K562 (cell line): ENCODE measurements at regions not wholly inside any gene's neighbourhood (a gene's known extent, or its start where the extent isn't known, plus 50 kb on each side); places are given as distances from the start of the nearest gene placed in this dataset.

Experiments used
- BACH1 ChIP-seq: fragments of 200-800 bp; sonication (Bioruptor generic); IDR thresholded peaks from 2 replicates; pipeline ENCODE4 v1.6.1; 2016; ENCODE audit warnings: missing genetic modification characterization, missing compliant biosample characterization
- CAMTA2 ChIP-seq: fragments of 250-450 bp; sonication (Bioruptor Pico); conservative IDR thresholded peaks from 2 replicates; pipeline ENCODE4 v1.5.1; 2022
- MXI1 ChIP-seq: IDR thresholded peaks from 2 replicates; pipeline ENCODE4 v1.6.1; 2011; ENCODE audit warnings: low read depth, mild to moderate bottlenecking, improper control_type of control experiment, low read length
- TF ChIP-seq, protein P1 (sequence below): sonication (generic); formaldehyde crosslinking; IDR thresholded peaks from 2 replicates; pipeline ENCODE4 v1.8.0; 2022; ENCODE audit warnings: mild to moderate bottlenecking, missing genetic modification reagents
- TF ChIP-seq, protein P2 (sequence below): sonication (generic); formaldehyde crosslinking; IDR thresholded peaks from 2 replicates; pipeline ENCODE4 v1.8.1; 2023; ENCODE audit warnings: mild to moderate bottlenecking, missing genetic modification reagents
- TF ChIP-seq, protein P3 (sequence below): sonication (generic); formaldehyde crosslinking; IDR thresholded peaks from 2 replicates; pipeline ENCODE4 v1.8.1; 2023; ENCODE audit warnings: mild to moderate bottlenecking, missing genetic modification reagents
- TF ChIP-seq, protein P4 (sequence below), 2 experiments: fragments of 450-650 bp; IDR thresholded peaks; 2 replicates each; pipeline ENCODE4 v1.6.1; 2016; ENCODE audit warnings: mild to moderate bottlenecking in 2 of 2, borderline replicate concordance in 1 of 2, low read depth in 1 of 2, moderate library complexity in 1 of 2
- TF ChIP-seq, protein P5 (sequence below): conservative IDR thresholded peaks from 2 replicates; pipeline ENCODE4 v1.6.1; 2011; ENCODE audit warnings: low read depth, mild to moderate bottlenecking, low read length; ENCODE audit not compliant: control insufficient read depth
- TF ChIP-seq, protein P6 (sequence below): fragments of 450-650 bp; IDR thresholded peaks from 2 replicates; pipeline ENCODE4 v1.6.1; 2016; ENCODE audit warnings: antibody characterized with exemption

DNA sequence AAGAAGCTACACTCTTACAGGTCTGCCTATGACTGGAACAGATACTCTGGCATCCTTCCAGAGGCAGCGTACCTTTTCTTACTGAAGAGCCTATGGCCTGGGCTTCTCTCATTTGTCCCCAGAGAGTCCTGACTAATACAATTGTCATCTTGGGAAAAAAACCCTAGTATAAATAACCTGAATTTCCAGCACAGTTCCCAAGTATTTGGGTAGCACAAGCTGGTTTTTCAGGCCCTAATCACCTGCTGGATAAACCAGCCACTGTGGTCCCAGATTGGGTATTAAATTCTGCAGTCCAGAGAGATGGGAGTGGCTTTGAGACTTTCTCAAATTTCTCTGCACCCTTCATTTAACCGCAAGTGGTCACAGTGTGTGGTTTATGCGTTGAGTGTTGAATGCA, 186.8 kb upstream of the NEBL start:
- TF ChIP-seq, protein P1, sequence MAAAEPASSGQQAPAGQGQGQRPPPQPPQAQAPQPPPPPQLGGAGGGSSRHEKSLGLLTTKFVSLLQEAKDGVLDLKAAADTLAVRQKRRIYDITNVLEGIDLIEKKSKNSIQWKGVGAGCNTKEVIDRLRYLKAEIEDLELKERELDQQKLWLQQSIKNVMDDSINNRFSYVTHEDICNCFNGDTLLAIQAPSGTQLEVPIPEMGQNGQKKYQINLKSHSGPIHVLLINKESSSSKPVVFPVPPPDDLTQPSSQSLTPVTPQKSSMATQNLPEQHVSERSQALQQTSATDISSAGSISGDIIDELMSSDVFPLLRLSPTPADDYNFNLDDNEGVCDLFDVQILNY = no peak
- TF ChIP-seq, protein P2, sequence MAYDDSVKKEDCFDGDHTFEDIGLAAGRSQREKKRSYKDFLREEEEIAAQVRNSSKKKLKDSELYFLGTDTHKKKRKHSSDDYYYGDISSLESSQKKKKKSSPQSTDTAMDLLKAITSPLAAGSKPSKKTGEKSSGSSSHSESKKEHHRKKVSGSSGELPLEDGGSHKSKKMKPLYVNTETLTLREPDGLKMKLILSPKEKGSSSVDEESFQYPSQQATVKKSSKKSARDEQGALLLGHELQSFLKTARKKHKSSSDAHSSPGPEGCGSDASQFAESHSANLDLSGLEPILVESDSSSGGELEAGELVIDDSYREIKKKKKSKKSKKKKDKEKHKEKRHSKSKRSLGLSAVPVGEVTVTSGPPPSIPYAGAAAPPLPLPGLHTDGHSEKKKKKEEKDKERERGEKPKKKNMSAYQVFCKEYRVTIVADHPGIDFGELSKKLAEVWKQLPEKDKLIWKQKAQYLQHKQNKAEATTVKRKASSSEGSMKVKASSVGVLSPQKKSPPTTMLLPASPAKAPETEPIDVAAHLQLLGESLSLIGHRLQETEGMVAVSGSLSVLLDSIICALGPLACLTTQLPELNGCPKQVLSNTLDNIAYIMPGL (CRISPR knock-in tag) = no peak
- TF ChIP-seq, protein P3, sequence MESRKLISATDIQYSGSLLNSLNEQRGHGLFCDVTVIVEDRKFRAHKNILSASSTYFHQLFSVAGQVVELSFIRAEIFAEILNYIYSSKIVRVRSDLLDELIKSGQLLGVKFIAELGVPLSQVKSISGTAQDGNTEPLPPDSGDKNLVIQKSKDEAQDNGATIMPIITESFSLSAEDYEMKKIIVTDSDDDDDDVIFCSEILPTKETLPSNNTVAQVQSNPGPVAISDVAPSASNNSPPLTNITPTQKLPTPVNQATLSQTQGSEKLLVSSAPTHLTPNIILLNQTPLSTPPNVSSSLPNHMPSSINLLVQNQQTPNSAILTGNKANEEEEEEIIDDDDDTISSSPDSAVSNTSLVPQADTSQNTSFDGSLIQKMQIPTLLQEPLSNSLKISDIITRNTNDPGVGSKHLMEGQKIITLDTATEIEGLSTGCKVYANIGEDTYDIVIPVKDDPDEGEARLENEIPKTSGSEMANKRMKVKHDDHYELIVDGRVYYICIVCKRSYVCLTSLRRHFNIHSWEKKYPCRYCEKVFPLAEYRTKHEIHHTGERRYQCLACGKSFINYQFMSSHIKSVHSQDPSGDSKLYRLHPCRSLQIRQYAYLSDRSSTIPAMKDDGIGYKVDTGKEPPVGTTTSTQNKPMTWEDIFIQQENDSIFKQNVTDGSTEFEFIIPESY (CRISPR knock-in tag) = no peak
- TF ChIP-seq CAMTA2 = no peak
- no peak for TF ChIP-seq BACH1 (tag)
- TF ChIP-seq, protein P4, sequence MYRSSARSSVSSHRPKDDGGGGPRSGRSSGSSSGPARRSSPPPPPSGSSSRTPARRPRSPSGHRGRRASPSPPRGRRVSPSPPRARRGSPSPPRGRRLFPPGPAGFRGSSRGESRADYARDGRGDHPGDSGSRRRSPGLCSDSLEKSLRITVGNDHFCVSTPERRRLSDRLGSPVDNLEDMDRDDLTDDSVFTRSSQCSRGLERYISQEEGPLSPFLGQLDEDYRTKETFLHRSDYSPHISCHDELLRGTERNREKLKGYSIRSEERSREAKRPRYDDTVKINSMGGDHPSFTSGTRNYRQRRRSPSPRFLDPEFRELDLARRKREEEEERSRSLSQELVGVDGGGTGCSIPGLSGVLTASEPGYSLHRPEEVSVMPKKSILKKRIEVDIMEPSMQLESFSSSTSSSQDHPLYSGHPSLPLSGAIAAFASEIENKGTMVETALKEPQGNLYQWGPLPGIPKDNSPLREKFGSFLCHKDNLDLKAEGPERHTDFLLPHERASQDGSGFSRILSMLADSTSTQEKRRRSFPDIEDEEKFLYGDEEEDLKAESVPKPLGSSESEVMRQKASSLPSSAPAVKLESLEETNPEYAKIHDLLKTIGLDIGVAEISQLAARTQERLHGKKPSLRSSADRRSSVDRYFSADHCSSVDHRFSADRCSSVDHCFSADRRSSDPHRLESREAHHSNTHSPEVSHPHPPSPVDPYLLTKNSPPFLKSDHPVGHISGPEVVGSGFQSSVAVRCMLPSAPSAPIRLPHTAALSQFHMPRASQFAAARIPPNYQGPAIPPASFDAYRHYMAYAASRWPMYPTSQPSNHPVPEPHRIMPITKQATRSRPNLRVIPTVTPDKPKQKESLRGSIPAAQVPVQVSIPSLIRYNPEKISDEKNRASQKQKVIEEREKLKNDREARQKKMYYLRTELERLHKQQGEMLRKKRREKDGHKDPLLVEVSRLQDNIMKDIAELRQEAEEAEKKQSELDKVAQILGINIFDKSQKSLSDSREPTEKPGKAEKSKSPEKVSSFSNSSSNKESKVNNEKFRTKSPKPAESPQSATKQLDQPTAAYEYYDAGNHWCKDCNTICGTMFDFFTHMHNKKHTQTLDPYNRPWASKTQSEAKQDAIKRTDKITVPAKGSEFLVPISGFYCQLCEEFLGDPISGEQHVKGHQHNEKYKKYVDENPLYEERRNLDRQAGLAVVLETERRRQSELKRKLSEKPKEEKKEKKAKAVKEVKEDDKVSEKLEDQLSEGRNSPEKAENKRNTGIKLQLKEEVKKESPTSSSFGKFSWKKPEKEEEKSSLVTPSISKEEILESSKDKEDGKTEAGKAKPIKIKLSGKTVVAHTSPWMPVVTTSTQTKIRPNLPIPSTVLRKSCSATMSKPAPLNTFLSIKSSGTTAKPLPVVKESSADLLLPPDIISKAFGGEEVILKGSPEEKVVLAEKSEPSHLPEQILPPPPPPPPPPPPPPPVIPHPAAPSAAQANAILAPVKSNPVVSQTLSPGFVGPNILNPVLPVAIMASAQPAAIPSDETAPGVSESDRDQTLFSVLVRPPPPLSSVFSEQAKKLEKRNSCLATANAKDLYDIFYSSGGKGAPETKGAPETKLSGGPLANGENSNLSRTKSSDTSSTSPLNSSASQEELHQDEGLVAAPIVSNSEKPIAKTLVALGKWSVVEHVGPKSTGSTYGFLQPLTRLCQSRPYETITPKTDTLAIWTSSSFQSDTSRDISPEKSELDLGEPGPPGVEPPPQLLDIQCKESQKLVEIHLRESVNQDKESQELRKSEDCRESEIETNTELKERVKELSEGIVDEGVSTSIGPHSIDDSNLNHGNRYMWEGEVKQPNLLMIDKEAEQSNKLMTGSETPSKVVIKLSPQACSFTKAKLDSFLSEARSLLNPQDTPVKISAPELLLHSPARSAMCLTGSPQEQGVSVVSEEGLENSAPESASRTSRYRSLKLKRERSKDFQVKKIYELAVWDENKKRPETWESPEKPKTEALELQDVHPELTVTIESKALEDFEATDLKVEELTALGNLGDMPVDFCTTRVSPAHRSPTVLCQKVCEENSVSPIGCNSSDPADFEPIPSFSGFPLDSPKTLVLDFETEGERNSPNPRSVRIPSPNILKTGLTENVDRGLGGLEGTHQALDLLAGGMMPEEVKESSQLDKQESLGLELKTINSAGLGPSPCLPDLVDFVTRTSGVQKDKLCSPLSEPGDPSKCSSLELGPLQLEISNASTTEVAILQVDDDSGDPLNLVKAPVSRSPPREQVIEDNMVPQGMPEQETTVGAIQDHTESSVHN (IDR thresholded peaks at IDR 0.05; ENCODE audit: borderline replicate concordance in 1 of 2, low read depth in 1 of 2) = no peak
- TF ChIP-seq, protein P5, sequence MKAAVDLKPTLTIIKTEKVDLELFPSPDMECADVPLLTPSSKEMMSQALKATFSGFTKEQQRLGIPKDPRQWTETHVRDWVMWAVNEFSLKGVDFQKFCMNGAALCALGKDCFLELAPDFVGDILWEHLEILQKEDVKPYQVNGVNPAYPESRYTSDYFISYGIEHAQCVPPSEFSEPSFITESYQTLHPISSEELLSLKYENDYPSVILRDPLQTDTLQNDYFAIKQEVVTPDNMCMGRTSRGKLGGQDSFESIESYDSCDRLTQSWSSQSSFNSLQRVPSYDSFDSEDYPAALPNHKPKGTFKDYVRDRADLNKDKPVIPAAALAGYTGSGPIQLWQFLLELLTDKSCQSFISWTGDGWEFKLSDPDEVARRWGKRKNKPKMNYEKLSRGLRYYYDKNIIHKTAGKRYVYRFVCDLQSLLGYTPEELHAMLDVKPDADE = no peak
- TF ChIP-seq MXI1 = no peak
- TF ChIP-seq, protein P6, sequence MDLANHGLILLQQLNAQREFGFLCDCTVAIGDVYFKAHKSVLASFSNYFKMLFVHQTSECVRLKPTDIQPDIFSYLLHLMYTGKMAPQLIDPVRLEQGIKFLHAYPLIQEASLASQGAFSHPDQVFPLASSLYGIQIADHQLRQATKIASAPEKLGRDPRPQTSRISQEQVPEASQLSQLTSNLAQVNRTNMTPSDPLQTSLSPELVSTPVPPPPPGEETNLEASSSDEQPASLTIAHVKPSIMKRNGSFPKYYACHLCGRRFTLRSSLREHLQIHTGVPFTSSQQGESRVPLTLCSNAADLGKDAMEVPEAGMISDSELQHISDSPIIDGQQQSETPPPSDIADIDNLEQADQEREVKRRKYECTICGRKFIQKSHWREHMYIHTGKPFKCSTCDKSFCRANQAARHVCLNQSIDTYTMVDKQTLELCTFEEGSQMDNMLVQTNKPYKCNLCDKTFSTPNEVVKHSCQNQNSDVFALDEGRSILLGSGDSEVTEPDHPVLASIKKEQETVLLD = no peak
